ENCODE measurements at regions not wholly inside any gene's neighbourhood (a gene's known extent, or its start where the extent isn't known, plus 50 kb on each side); places are given as distances from the start of the nearest gene placed in this dataset.

GRCh38 chr1:114342376-114342775 is 168.6 kb downstream of the TRIM33 start:
- no peak for DNase-seq (ENCODE audit: low read depth)

- DNase-seq (ENCODE audit: low read depth) = no peak
Measured at GRCh38 chr1:114341856-114342255, 169.1 kb downstream of the TRIM33 start.

- no peak for DNase-seq (ENCODE audit: low read depth)
Measured at GRCh38 chr1:114341299-114341698, 169.7 kb downstream of the TRIM33 start.

DNA sequence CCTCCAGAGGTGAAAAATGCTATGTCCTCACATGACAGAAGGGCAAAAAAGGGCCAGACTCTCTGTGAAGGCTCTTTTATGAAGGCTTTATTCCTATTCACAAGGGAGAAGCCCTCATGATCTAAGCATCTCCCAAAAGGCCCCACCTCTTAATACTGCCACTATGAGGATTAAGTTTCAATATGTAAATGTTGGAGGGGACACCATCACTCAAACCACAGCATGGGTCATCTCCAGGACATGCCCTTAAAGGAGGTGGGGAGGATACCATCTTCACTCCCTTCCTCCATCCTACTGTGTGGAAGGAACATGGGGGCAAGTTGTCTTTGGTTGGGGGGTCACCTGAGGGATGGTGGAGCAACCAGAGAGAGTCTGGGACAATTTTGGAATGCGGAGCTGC is 170.1 kb downstream of the TRIM33 start:
- DNase-seq (ENCODE audit: low read depth) = no peak

DNA sequence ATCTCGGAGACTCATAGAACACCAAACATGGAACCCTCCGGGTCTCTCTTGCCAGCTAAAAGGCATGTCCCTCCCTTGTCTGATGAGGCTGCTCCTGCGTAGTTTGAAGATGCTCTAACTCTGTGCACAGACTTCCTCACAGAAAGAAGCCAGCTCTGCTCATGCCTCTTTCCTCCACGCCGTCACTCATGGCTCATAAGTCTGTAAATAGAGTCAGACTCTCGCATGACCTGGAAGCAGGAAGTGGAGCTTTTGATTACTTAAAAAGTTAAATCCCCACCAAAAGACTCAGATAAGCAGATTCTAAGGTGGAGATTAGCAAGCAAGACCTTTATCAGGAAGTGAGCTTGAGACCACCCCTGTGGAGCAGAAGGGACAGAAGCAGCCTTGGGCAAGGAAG is 171.6 kb downstream of the TRIM33 start:
- no peak for DNase-seq (ENCODE audit: low read depth)

DNA sequence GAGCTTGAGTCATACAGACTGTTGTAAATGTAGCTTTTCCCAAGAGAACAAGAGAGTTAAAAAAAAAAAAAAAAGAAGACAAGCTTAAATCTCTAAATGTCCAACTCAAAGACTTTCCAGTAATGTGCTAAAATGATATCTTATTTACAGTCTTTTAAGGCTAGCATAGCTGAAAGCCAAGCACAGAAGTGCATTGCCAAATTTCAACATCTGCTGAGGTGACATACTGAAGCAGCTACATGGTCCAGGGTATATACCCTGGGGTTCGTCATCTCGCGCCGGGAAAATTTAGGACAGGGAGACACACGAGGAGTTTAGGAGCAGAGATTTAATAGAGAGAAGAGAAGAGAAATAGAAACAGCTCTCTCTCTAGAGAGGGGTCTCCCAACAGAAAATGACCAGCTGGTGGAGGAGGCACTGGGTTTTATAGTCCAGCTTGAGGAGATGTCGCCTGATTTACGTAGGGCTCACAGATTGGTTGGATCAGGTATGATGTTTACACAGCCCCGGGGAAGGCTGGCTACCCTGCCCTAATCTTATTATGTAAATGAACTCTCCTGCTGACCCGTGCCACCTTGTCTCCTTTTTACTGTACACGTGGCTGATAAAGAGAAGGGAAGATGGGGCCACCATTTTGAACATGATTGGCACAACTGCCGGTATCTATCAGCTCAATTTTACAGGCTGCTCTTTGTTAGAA is 172.7 kb downstream of the TRIM33 start:
- no peak for DNase-seq (ENCODE audit: low read depth)

DNA sequence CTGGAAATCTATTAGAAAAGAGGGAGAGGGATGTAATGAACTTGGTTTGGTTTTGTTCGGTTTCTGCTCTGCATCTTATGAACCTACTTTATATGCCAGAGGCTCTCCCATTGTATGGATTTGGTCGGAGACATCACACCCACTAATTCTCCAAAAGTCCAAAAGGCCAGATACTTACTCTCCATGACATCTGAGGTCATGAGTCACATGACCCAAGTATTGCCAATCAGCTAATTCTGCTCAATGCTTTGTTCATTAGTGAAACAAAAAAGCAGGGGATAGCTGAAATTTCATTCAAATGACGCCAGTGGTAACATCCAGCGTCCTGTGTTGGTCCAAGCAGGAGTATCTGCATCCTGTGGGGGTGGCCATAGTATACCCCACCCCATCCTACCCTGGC is 173.6 kb downstream of the TRIM33 start:
- DNase-seq (ENCODE audit: low read depth) = no peak

DNA sequence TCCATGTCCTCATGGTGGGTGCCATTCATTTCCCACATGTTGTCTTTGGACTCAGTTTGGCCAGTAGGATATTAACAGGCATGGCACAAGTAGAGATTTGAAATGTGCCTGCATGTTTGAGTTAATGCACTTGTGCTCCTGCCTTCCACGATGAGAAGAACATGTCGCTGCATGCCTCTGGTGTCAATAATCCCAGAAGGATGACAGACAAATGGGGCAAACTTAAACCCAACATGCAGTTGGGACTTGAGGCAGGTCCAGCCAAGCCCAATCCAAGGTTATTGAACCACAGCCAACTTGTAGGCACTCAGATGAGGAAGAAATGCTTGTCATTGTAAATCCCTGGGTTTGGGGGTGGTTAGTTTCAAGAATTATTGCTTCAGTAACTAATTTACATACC is 174.6 kb downstream of the TRIM33 start:
- no peak for DNase-seq (ENCODE audit: low read depth)

GRCh38 chr1:114335273-114335672 is 175.7 kb downstream of the TRIM33 start:
- DNase-seq (ENCODE audit: low read depth) = no peak

DNA sequence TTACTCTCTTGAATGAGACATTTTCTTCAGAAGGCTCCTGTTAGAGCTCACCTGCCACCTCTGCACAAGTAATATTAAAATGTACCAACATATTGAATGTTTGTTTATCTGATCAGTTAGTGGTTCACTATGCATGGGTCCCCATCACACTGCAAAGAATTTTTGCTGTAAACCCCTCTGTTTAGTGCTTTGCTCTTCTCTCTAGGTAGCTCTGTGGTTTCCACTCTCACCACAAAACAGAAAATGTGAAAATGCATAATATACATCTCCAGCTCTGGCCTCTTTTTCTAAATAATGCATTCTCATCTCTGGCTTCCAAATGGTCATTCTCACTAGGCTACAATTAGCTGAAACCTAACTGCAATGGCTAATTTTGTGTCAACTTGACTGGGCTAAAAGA is 176.7 kb downstream of the TRIM33 start:
- no peak for DNase-seq (ENCODE audit: low read depth)

DNA sequence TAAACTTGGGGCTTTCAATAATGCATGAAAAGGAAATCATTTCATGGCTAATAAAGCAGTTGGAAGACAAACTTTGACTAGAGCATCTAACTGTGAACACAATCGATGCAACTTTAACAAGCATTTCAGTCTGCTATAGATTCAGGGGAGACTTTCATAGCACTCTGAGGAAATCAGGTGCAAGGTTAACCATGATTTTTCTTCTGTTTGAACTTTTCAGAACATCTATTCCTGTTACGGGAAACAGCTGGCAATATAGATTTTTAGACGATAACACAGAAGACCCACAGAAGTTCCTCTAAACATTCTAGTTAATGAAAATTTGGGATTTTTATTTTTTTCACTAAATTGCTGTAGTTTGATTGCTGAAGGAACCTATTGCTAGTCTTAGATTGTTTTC is 177.3 kb downstream of the TRIM33 start:
- no peak for DNase-seq (ENCODE audit: low read depth)

DNA sequence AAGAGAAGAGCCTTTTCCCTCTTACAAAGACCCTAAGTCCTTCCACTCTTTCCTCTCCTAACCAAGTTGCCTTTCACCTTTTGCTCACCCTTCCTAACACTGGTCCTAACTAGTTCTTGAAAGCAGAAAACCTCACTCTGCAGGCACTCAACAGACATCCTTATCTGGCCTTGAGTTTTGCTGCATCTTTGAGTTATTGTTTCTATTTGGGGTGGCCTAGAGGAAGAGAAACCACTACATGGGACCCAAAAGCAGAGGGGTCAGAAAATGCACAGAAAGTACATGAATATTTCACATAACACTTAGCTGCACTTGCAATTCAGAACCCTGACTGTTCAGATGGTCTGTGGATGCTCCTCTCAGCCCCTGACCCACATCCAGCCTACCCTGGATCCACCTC is 178.3 kb upstream of the SYT6 start:
- DNase-seq (ENCODE audit: low read depth) = no peak

GRCh38 chr1:114330451-114330983 is 176.8 kb upstream of the SYT6 start:
- DNase-seq (ENCODE audit: low read depth) = no peak

GRCh38 chr1:114328361-114328904 is 174.8 kb upstream of the SYT6 start:
- DNase-seq (ENCODE audit: low read depth) = no peak

GRCh38 chr1:114324662-114324965 is 170.9 kb upstream of the SYT6 start:
- DNase-seq (ENCODE audit: low read depth) = no peak

GRCh38 chr1:114323959-114324661 is 170.4 kb upstream of the SYT6 start:
- no peak for DNase-seq (ENCODE audit: low read depth)

- DNase-seq (ENCODE audit: low read depth) = no peak
Measured at GRCh38 chr1:114322734-114323133, 169.1 kb upstream of the SYT6 start.

DNA sequence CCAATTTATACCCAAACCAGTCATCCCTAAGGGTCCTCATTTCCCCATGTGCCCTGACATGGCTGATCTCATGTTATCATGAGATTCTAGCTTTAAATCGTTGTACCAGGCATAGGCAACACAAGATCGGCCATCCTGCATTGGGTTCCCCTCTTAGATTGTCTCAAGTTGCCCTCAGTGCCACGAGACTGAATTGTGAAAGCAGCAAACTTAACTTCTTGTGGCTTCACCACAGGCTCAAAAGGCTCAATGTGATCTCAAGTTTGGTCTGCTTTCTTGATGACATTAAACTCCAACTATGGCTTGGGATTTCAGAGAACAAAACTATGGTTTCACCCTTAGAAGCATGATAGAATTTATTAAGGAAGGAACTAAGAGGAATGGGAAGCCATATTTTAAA is 168.5 kb upstream of the SYT6 start:
- DNase-seq (ENCODE audit: low read depth) = no peak

DNA sequence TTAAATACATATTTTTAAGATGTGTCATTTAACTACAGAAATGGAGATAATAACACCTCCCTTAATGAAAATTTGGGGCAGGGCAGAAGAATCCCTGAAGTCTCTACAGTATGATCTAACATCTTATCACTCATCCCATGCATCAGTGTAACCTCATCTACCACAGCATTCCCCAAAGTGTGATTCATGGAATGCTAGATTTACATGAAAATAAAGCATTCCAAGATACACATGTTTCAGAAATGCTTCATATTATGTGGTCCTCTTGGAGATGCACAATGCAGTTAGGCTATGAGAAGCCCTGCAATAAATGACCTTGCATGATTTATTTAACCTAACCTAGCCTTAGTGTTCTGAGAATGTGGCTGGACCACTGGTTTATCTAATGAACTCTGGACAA is 166.9 kb upstream of the SYT6 start:
- DNase-seq (ENCODE audit: low read depth) = peak; percentile 83

GRCh38 chr1:114319418-114319817 is 165.7 kb upstream of the SYT6 start:
- peak; percentile 45 for DNase-seq (ENCODE audit: low read depth)

DNA sequence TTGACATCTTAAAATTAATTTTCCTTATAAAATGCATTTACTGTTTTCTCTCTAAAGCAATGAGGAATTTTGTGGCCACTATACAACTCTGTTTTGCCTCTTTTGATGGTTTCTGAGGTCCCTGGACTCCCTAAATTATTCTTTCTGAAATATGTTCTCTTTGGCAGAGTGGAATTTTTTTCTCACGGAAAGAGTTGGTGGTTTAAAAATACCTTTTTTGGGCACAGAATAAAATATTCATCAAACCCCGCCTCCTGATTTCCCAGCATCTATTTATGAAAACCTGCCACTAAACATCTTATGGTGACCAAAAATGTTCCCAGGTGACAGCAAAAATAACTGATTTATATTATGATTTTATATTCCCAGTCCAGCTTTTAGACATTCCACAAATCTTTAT is 165.3 kb upstream of the SYT6 start:
- DNase-seq (ENCODE audit: low read depth) = no peak

DNA sequence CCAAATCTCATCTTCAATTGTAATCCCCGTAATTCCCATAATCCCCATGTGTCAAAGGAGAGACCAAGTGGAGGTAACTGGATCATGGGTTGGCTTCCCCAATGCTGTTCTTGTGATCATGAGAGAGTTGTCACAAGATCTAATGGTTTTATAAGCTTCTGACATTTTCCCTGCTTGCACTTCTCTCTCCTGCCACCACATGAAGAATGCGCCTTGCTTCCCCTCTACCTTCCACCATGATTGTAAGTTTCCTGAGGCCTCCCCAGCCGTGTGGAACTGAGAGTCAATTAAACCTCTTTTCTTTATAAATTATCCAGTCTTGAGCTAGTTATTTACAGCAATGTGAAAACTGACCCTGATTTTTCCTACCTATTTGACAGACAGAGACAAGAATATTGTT is 162.5 kb upstream of the SYT6 start:
- DNase-seq (ENCODE audit: low read depth) = no peak

- no peak for DNase-seq (ENCODE audit: low read depth)
Measured at GRCh38 chr1:114315631-114316030, 162.0 kb upstream of the SYT6 start.
